ENCODE measurements at regions not wholly inside any gene's neighbourhood (a gene's known extent, or its start where the extent isn't known, plus 50 kb on each side); places are given as distances from the start of the nearest gene placed in this dataset.

GRCh38 chr12:90020881-90021280 is 312.2 kb upstream of the ATP2B1 start:
- DNase-seq = no peak

- no peak for DNase-seq
Observed at GRCh38 chr12:90020436-90020835, 311.8 kb upstream of the ATP2B1 start.

GRCh38 chr12:90020014-90020413 is 311.4 kb upstream of the ATP2B1 start:
- DNase-seq = no peak

GRCh38 chr12:90017316-90017715 is 308.7 kb upstream of the ATP2B1 start:
- DNase-seq = no peak

GRCh38 chr12:90015228-90015627 is 306.6 kb upstream of the ATP2B1 start:
- no peak for DNase-seq

- no peak for DNase-seq
Observed at GRCh38 chr12:90013409-90013808, 304.8 kb upstream of the ATP2B1 start.

GRCh38 chr12:90010089-90010488 is 301.5 kb upstream of the ATP2B1 start:
- DNase-seq = no peak

GRCh38 chr12:90008277-90008676 is 299.6 kb upstream of the ATP2B1 start:
- no peak for DNase-seq

- DNase-seq = no peak
Observed at GRCh38 chr12:90004319-90005074, 295.9 kb upstream of the ATP2B1 start.

GRCh38 chr12:90003688-90004087 is 295.1 kb upstream of the ATP2B1 start:
- DNase-seq = no peak

- DNase-seq = no peak
Observed at GRCh38 chr12:90000721-90001120, 292.1 kb upstream of the ATP2B1 start.

- no peak for DNase-seq
Observed at GRCh38 chr12:89999699-90000505, 291.3 kb upstream of the ATP2B1 start.

GRCh38 chr12:89995870-89996269 is 287.2 kb upstream of the ATP2B1 start:
- no peak for DNase-seq

GRCh38 chr12:89994911-89995310 is 286.3 kb upstream of the ATP2B1 start:
- DNase-seq = no peak

- no peak for DNase-seq
Observed at GRCh38 chr12:89993632-89994031, 285.0 kb upstream of the ATP2B1 start.

GRCh38 chr12:89992668-89993451 is 284.2 kb upstream of the ATP2B1 start:
- no peak for DNase-seq

GRCh38 chr12:89991807-89992590 is 283.4 kb upstream of the ATP2B1 start:
- DNase-seq = no peak

GRCh38 chr12:89988188-89988915 is 279.7 kb upstream of the ATP2B1 start:
- no peak for DNase-seq

- DNase-seq = no peak
Observed at GRCh38 chr12:89985935-89986334, 277.3 kb upstream of the ATP2B1 start.

- DNase-seq = no peak
Observed at GRCh38 chr12:89984846-89985245, 276.2 kb upstream of the ATP2B1 start.

- no peak for DNase-seq
Observed at GRCh38 chr12:89983622-89984021, 275.0 kb upstream of the ATP2B1 start.

GRCh38 chr12:89980236-89980635 is 271.6 kb upstream of the ATP2B1 start:
- DNase-seq = no peak
